GM04503 (cell line): ENCODE measurements at regions not wholly inside any gene's neighbourhood (a gene's known extent, or its start where the extent isn't known, plus 50 kb on each side); places are given as distances from the start of the nearest gene placed in this dataset.
"Not testable (repeated sequence)": the region's sequence is repeated elsewhere in the genome, so short reads cannot be mapped to it uniquely, and the experiment has no call there.

Source experiments
- DNase-seq: peaks from one replicate; pipeline ENCODE4 v3.0.0-alpha.2; 2012; ENCODE audit warnings: low read depth

- DNase-seq = no peak
Observed at GRCh38 chr11:44452827-44453572, 112.5 kb upstream of the CD82 start.

GRCh38 chr11:44453871-44454270 lies 111.6 kb upstream of the CD82 start:
- no peak for DNase-seq

- DNase-seq = no peak
Observed at GRCh38 chr11:44454666-44455065, 110.8 kb upstream of the CD82 start.

GRCh38 chr11:44456544-44457300 lies 108.7 kb upstream of the CD82 start:
- no peak for DNase-seq

- DNase-seq = no peak
Observed at GRCh38 chr11:44457862-44458261, 107.6 kb upstream of the CD82 start.

- DNase-seq = no peak
Observed at GRCh38 chr11:44463751-44464150, 101.7 kb upstream of the CD82 start.

- no peak for DNase-seq
Observed at GRCh38 chr11:44464741-44465140, 100.7 kb upstream of the CD82 start.

- DNase-seq = no peak
Observed at GRCh38 chr11:44466531-44467205, 98.8 kb upstream of the CD82 start.

GRCh38 chr11:44467413-44467812 lies 98.0 kb upstream of the CD82 start:
- no peak for DNase-seq

- no peak for DNase-seq
Observed at GRCh38 chr11:44467931-44468330, 97.5 kb upstream of the CD82 start.

GRCh38 chr11:44468345-44468988 lies 97.0 kb upstream of the CD82 start:
- no peak for DNase-seq

GRCh38 chr11:44469412-44469811 lies 96.1 kb upstream of the CD82 start:
- DNase-seq = no peak

- DNase-seq = no peak
Observed at GRCh38 chr11:44470854-44471253, 94.6 kb upstream of the CD82 start.

GRCh38 chr11:44471603-44472002 lies 93.9 kb upstream of the CD82 start:
- no peak for DNase-seq

- no peak for DNase-seq
Observed at GRCh38 chr11:44472916-44473315, 92.5 kb upstream of the CD82 start.

- DNase-seq = no peak
Observed at GRCh38 chr11:44474702-44475101, 90.8 kb upstream of the CD82 start.

- DNase-seq = no peak
Observed at GRCh38 chr11:44475114-44475686, 90.3 kb upstream of the CD82 start.

- not testable (repeated sequence) for DNase-seq
Observed at GRCh38 chr11:44482338-44482737, 83.1 kb upstream of the CD82 start.

GRCh38 chr11:44483919-44484610 lies 81.4 kb upstream of the CD82 start:
- DNase-seq = no peak

GRCh38 chr11:44488165-44488965 lies 77.1 kb upstream of the CD82 start:
- DNase-seq = no peak

GRCh38 chr11:44493383-44493782 lies 72.1 kb upstream of the CD82 start:
- DNase-seq = no peak
